GM23338 (cell line): ENCODE measurements at regions not wholly inside any gene's neighbourhood (a gene's known extent, or its start where the extent isn't known, plus 50 kb on each side); places are given as distances from the start of the nearest gene placed in this dataset.
"Not testable (repeated sequence)": the region's sequence is repeated elsewhere in the genome, so short reads cannot be mapped to it uniquely, and the experiment has no call there.

Source experiments
- ATAC-seq: fragments of 200-7000 bp; cut with Tn5 transposase; 3 replicates; pipeline ENCODE4 v1.9.1; 2020
- DNase-seq: peaks from one replicate; pipeline ENCODE4 v3.0.0-alpha.2; 2015; ENCODE audit warnings: low spot score
- H2AFZ ChIP-seq: fragments of 200-600 bp; sonication (generic); 2 replicates; pipeline ENCODE4 v1.8.0; 2016; ENCODE audit warnings: antibody characterized with exemption, mild to moderate bottlenecking, moderate library complexity
- H3F3A ChIP-seq: fragments of 200-600 bp; sonication (generic); replicated peaks from 2 replicates; pipeline ENCODE4 v1.8.0; 2017; ENCODE audit warnings: antibody characterized with exemption, mixed run types, low read depth
- H3K27ac ChIP-seq: fragments of 200-600 bp; sonication (generic); 2 replicates; pipeline ENCODE4 v1.6.1; 2016; ENCODE audit warnings: low read depth
- H3K27me3 ChIP-seq: fragments of 200-600 bp; sonication (generic); 2 replicates; pipeline ENCODE4 v1.8.0; 2016; ENCODE audit warnings: mild to moderate bottlenecking, mixed run types, moderate library complexity; ENCODE audit not compliant: insufficient read depth
- H3K36me3 ChIP-seq: fragments of 200-600 bp; sonication (generic); 2 replicates; pipeline ENCODE4 v1.8.0; 2016; ENCODE audit warnings: mild to moderate bottlenecking; ENCODE audit not compliant: insufficient read depth
- H3K4me1 ChIP-seq: fragments of 200-600 bp; sonication (generic); 2 replicates; pipeline ENCODE4 v1.8.0; 2016; ENCODE audit warnings: mild to moderate bottlenecking, moderate library complexity; ENCODE audit not compliant: insufficient read depth
- H3K4me2 ChIP-seq: fragments of 200-600 bp; sonication (generic); 2 replicates; pipeline ENCODE4 v1.7.1; 2017; ENCODE audit warnings: mixed run types
- H3K4me3 ChIP-seq: fragments of 200-600 bp; sonication (generic); 2 replicates; pipeline ENCODE4 v1.6.1; 2016; ENCODE audit warnings: mixed run types
- H3K79me2 ChIP-seq: fragments of 200-600 bp; sonication (generic); replicated peaks from 2 replicates; pipeline ENCODE4 v1.8.0; 2017; ENCODE audit warnings: mild to moderate bottlenecking; ENCODE audit not compliant: insufficient read depth
- H3K9me2 ChIP-seq: fragments of 200-600 bp; sonication (generic); 2 replicates; pipeline ENCODE4 v1.8.0; 2017; ENCODE audit not compliant: insufficient read depth
- H4K20me1 ChIP-seq: fragments of 200-600 bp; sonication (generic); replicated peaks from 2 replicates; pipeline ENCODE4 v1.8.0; 2017; ENCODE audit warnings: mild to moderate bottlenecking; ENCODE audit not compliant: insufficient read depth
- H3K27ac Mint-ChIP-seq: 2 replicates; pipeline ENCODE4 v1.8.0; 2020; ENCODE audit warnings: inconsistent platforms, mild to moderate bottlenecking, moderate library complexity, mixed read lengths
- H3K27me3 Mint-ChIP-seq: 3 replicates; pipeline ENCODE4 v1.8.0; 2022; ENCODE audit warnings: low read depth, mild to moderate bottlenecking, moderate library complexity, mixed read lengths, inconsistent platforms; ENCODE audit not compliant: insufficient read depth, poor library complexity
- H3K36me3 Mint-ChIP-seq: 3 replicates; pipeline ENCODE4 v1.8.0; 2021; ENCODE audit warnings: low read depth, mild to moderate bottlenecking, inconsistent platforms, moderate library complexity, mixed read lengths
- H3K4me1 Mint-ChIP-seq: 3 replicates; pipeline ENCODE4 v1.8.0; 2020; ENCODE audit warnings: mild to moderate bottlenecking, inconsistent platforms, mixed read lengths
- H3K4me3 Mint-ChIP-seq: 3 replicates; pipeline ENCODE4 v1.8.0; 2021; ENCODE audit warnings: moderate library complexity, mild to moderate bottlenecking, inconsistent platforms, mixed read lengths
- H3K9me3 Mint-ChIP-seq: 3 replicates; pipeline ENCODE4 v1.8.0; 2020; ENCODE audit warnings: moderate library complexity, mild to moderate bottlenecking, inconsistent platforms, mixed read lengths
- REST ChIP-seq: IDR thresholded peaks from one replicate; pipeline ENCODE4 v1.6.1; 2018; ENCODE audit warnings: antibody characterized with exemption; ENCODE audit not compliant: unreplicated experiment
- ZNF462 ChIP-seq: fragments of 250-450 bp; sonication (Bioruptor Pico); IDR thresholded peaks from 2 replicates; pipeline ENCODE4 v1.5.0; 2020; ENCODE audit warnings: mild to moderate bottlenecking, moderate library complexity

GRCh38 chr3:140794507-140794906 is 116.6 kb downstream of the TRIM42 start (continued):
- TF ChIP-seq ZNF462 (CRISPR knock-in tag) = no peak
- no peak for TF ChIP-seq REST

- not testable (repeated sequence) for H4K20me1 ChIP-seq, H3K4me3 Mint-ChIP-seq, H3F3A ChIP-seq, H3K36me3 Mint-ChIP-seq, H3K27ac Mint-ChIP-seq, H3K27me3 Mint-ChIP-seq, H3K4me1 ChIP-seq, H3K4me3 ChIP-seq, ATAC-seq, DNase-seq, H3K4me1 Mint-ChIP-seq, H3K9me2 ChIP-seq, H3K4me2 ChIP-seq, H3K27me3 ChIP-seq, H2AFZ ChIP-seq, H3K27ac ChIP-seq, H3K36me3 ChIP-seq, H3K79me2 ChIP-seq
- H3K9me3 Mint-ChIP-seq = peaks cover 33% of the 10 kb centered on the region
These were observed 125.0 kb downstream of the TRIM42 start for GRCh38 chr3:140802898-140803297.
